ENCODE measurements at regions not wholly inside any gene's neighbourhood (a gene's known extent, or its start where the extent isn't known, plus 50 kb on each side); places are given as distances from the start of the nearest gene placed in this dataset.

- Histone ChIP-seq H3K4me1 (no peaks in the 10 kb centered on the region), H3K4me2 (no peak overlapping the region), H3K36me3 (no peaks in the 10 kb centered on the region), H3K9ac (no peak overlapping the region), H3K9me3 (no peaks in the 10 kb centered on the region), H4K20me1 (no peaks in the 10 kb centered on the region), H3K27me3 (no peaks in the 10 kb centered on the region), H3K27ac (no peak overlapping the region), H3K4me3 (no peak overlapping the region)
- no peak for TF ChIP-seq Cebpa-rat (IDR thresholded peaks at IDR 0.05)
These were observed 191.5 kb downstream of the ZBBX start for GRCh38 chr3:167188592-167188991.

DNA sequence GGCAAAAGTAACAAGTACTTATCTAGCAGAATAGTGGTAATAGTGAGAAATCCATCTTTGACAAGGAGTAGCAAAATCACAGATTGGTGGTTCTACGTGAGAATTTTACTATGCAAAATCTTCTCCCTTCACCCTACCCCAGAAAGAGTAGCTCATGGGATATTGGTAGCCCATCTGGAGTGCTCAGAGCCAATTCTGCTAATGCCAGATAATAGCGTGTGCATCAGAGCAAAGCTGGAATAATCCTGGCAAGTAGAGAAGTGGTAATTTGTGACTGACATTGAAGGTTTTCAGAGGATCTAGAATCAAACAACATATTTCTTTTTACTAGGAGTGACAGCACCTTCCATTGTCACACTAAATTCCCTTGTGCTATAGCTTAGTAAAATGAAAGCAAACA is 192.9 kb downstream of the ZBBX start:
- Histone ChIP-seq H3K27ac (no peak overlapping the region), H3K4me2 (no peak overlapping the region), H3K9me3 (no peaks in the 10 kb centered on the region), H4K20me1 (no peaks in the 10 kb centered on the region), H3K4me1 (no peaks in the 10 kb centered on the region), H3K36me3 (no peaks in the 10 kb centered on the region), H3K4me3 (no peak overlapping the region), H3K9ac (no peak overlapping the region), H3K27me3 (no peaks in the 10 kb centered on the region)
- no peak for TF ChIP-seq Cebpa-rat (IDR thresholded peaks at IDR 0.05)

DNA sequence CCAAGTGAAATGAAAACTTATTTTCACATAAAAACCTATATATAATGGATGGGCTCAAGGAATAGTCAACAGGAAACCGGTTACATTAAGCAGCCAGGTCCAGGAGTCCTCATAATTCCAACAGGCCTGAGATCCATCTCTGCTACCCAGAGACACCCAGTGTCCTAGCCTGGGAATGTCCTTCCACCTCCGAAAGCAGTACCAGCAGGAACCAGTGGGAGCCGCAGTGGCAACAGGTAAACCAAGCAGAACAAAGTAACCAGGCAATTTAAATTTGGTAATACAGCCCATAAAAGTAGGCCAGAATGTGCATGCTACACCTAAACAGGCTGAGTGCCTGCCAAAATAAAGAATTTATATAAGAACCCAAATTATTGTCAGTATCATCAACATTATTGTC is 195.6 kb downstream of the ZBBX start:
- Histone ChIP-seq H3K4me3 (no peak overlapping the region), H3K27ac (no peak overlapping the region), H4K20me1 (no peaks in the 10 kb centered on the region), H3K9me3 (no peaks in the 10 kb centered on the region), H3K4me2 (no peak overlapping the region), H3K27me3 (no peaks in the 10 kb centered on the region), H3K4me1 (no peaks in the 10 kb centered on the region), H3K36me3 (no peaks in the 10 kb centered on the region), H3K9ac (no peak overlapping the region)
- no peak for TF ChIP-seq Cebpa-rat (IDR thresholded peaks at IDR 0.05)

DNA sequence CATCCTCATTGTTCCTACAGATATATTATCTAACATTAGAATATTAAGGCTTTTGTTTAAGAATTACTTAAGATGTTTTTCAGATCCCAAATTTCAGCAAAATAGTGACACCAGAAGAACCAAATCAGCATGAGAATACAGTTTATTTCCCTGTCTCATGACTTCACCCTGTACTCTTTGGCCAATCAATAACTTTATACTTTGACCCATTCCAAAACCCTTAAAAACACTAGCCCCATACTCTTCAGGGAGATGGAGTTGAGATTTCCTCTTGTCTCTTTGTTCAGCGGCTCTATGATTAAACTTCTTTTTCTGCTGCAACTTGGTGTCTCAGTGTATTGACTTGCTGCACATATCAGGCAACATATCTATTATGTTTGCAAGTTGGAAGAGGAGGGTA is 207.7 kb downstream of the ZBBX start:
- TF ChIP-seq Cebpa-rat (IDR thresholded peaks at IDR 0.05): no peak
- H3K4me1 ChIP-seq: no peaks in the 10 kb centered on the region

DNA sequence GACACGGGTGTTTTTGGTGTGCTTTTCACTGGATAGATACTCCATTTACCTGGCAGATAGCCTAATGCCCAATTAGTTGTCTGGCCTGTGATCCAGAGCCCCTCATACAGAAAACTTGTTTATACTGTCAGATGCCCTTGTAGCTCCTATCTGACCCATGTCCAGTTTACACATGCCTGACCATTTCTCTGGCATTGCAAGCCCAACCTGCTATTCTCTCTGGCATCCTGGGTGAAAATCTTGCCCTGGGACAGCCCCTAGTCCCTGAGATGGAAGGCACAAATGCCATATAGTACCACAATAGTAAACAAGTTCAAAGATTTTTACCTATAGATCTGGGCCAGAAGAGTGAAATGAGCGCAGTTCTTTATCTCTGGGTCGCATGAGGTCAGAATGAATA is 212.6 kb downstream of the ZBBX start:
- H3K27ac ChIP-seq: no peak overlapping the region
- TF ChIP-seq Cebpa-rat (IDR thresholded peaks at IDR 0.05): no peak

More for the DNA sequence above, 207.7 kb downstream of the ZBBX start:
- Histone ChIP-seq H4K20me1 (no peaks in the 10 kb centered on the region), H3K9ac (no peak overlapping the region), H3K4me3 (no peak overlapping the region), H3K9me3 (peaks cover 11% of the 10 kb centered on the region), H3K27me3 (no peaks in the 10 kb centered on the region), H3K27ac (no peak overlapping the region), H3K36me3 (no peaks in the 10 kb centered on the region), H3K4me2 (no peak overlapping the region)

DNA sequence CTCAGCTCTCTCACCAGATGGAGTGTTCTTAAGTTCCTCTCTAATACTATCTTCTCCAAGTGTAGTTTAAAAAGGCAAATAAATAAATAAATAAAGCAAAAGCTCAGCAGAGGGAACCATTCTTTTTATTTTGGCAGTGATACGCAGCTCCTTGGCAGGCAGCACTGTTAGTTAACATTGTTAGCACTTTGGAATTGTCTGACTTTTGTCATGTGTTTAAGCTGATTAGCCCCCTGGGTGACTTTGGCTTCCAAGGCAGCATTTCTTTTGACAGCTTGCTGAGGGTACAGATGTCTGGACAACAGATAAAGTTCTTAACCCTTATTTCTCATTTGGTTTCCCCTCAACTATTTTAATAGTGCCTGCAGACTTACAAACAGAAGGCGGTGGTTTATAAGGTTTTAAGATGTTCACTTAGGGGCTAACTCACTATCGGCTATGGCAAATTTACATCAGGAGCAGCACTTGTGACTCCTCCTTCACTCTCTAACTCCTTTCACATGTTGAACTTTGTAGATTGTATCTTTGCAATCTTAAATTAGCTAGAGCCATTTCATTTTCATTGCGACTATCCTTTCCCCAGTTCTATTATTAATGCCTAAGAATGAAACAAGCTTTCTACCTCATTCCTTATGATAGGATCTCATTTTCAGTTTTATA is 213.4 kb downstream of the ZBBX start:
- Histone ChIP-seq H3K27me3 (no peaks in the 10 kb centered on the region), H3K4me1 (no peaks in the 10 kb centered on the region), H3K9ac (no peak overlapping the region), H3K4me2 (no peak overlapping the region), H3K36me3 (no peaks in the 10 kb centered on the region), H3K9me3 (no peaks in the 10 kb centered on the region), H4K20me1 (no peaks in the 10 kb centered on the region), H3K27ac (no peak overlapping the region), H3K4me3 (no peak overlapping the region)
- no peak for TF ChIP-seq Cebpa-rat (IDR thresholded peaks at IDR 0.05)

More for the DNA sequence above, 212.6 kb downstream of the ZBBX start:
- Histone ChIP-seq H3K4me3 (no peak overlapping the region), H3K9me3 (no peaks in the 10 kb centered on the region), H4K20me1 (no peaks in the 10 kb centered on the region), H3K4me2 (no peak overlapping the region), H3K27me3 (no peaks in the 10 kb centered on the region), H3K36me3 (no peaks in the 10 kb centered on the region), H3K9ac (no peak overlapping the region), H3K4me1 (no peaks in the 10 kb centered on the region)

GRCh38 chr3:167166012-167166411 is 214.1 kb downstream of the ZBBX start:
- Histone ChIP-seq H4K20me1 (no peaks in the 10 kb centered on the region), H3K9ac (no peak overlapping the region), H3K4me2 (no peak overlapping the region), H3K27ac (no peak overlapping the region), H3K9me3 (no peaks in the 10 kb centered on the region), H3K4me1 (no peaks in the 10 kb centered on the region), H3K27me3 (no peaks in the 10 kb centered on the region), H3K36me3 (no peaks in the 10 kb centered on the region), H3K4me3 (no peak overlapping the region)
- no peak for TF ChIP-seq Cebpa-rat (IDR thresholded peaks at IDR 0.05)

GRCh38 chr3:167163580-167163979 is 216.5 kb downstream of the ZBBX start:
- Histone ChIP-seq H3K36me3 (no peaks in the 10 kb centered on the region), H3K4me1 (no peaks in the 10 kb centered on the region), H3K9ac (no peak overlapping the region), H3K4me2 (no peak overlapping the region), H4K20me1 (no peaks in the 10 kb centered on the region), H3K9me3 (no peaks in the 10 kb centered on the region), H3K27ac (no peak overlapping the region), H3K4me3 (no peak overlapping the region), H3K27me3 (no peaks in the 10 kb centered on the region)
- no peak for TF ChIP-seq Cebpa-rat (IDR thresholded peaks at IDR 0.05)

- Histone ChIP-seq H3K4me3 (no peak overlapping the region), H3K27ac (no peak overlapping the region), H3K27me3 (no peaks in the 10 kb centered on the region), H3K4me1 (no peaks in the 10 kb centered on the region), H3K9ac (no peak overlapping the region), H4K20me1 (no peaks in the 10 kb centered on the region), H3K9me3 (no peaks in the 10 kb centered on the region), H3K4me2 (no peak overlapping the region), H3K36me3 (no peaks in the 10 kb centered on the region)
- no peak for TF ChIP-seq Cebpa-rat (IDR thresholded peaks at IDR 0.05)
These were observed 218.0 kb downstream of the ZBBX start for GRCh38 chr3:167162083-167162482.

DNA sequence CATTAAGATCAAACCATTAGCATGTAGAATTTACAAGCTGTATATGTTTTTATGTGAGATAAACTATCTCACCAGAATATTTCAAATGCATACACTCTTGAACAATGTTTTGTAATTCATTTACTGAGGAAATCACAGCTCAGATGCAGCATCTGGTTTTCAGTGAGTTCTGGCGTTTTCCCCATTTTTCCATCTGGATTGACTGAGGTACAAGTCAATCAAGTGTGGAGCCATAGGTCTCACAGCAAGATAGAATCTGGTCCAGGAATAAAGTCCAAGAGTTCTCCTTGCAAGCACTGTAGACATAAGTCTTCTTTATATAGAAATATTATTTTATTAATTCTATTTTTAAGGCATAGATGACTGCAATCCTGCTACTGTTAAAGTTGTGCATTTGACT is 219.3 kb downstream of the ZBBX start:
- no peaks in the 10 kb centered on the region for H3K27me3 ChIP-seq
- H3K4me1 ChIP-seq: no peaks in the 10 kb centered on the region
- H3K36me3 ChIP-seq: no peaks in the 10 kb centered on the region
- TF ChIP-seq Cebpa-rat (IDR thresholded peaks at IDR 0.05): no peak
- no peak overlapping the region for H3K4me2 ChIP-seq
- H3K4me3 ChIP-seq: no peak overlapping the region
- peaks cover 12% of the 10 kb centered on the region for H3K9me3 ChIP-seq
- H3K27ac ChIP-seq: no peak overlapping the region
- H4K20me1 ChIP-seq: no peaks in the 10 kb centered on the region
- no peak overlapping the region for H3K9ac ChIP-seq

GRCh38 chr3:167151636-167152035 is 228.5 kb downstream of the ZBBX start:
- no peaks in the 10 kb centered on the region for H3K4me1 ChIP-seq
- H3K4me3 ChIP-seq: no peak overlapping the region
- H3K36me3 ChIP-seq: no peaks in the 10 kb centered on the region
- H3K4me2 ChIP-seq: no peak overlapping the region
- H3K9ac ChIP-seq: no peak overlapping the region
- no peak overlapping the region for H3K27ac ChIP-seq
- peaks cover 11% of the 10 kb centered on the region for H3K9me3 ChIP-seq
- TF ChIP-seq Cebpa-rat (IDR thresholded peaks at IDR 0.05): no peak
- no peaks in the 10 kb centered on the region for H3K27me3 ChIP-seq
- no peaks in the 10 kb centered on the region for H4K20me1 ChIP-seq

Data from BLaER1 (cell line).